ENCODE measurements at regions not wholly inside any gene's neighbourhood (a gene's known extent, or its start where the extent isn't known, plus 50 kb on each side); places are given as distances from the start of the nearest gene placed in this dataset.
"Not testable (repeated sequence)": the region's sequence is repeated elsewhere in the genome, so short reads cannot be mapped to it uniquely, and the experiment has no call there.

- no peaks in the 10 kb centered on the region for H3K9me3 ChIP-seq
- intact Hi-C loops (cut with DNase I; ENCODE audit: low total_unique reads), result no loop called here
- no peaks in the 10 kb centered on the region for H3K36me3 ChIP-seq
- 76 to 87% (median 80%) methylated on average over 5 of the region's 5 CpGs for WGBS, 5 donors
- no peak overlapping the region for H3K27ac ChIP-seq
- DNase-seq, result no peak
- H3K4me1 ChIP-seq, result peaks cover 0 to 5% (median 0%) of the 10 kb centered on the region in 4 donors
- TF ChIP-seq EP300 (IDR thresholded peaks at IDR 0.05), result no peak
- no peak for TF ChIP-seq POLR2AphosphoS5 (IDR thresholded peaks at IDR 0.05)
- TF ChIP-seq POLR2A (IDR thresholded peaks at IDR 0.05), result no peak
- TF ChIP-seq CTCF (IDR thresholded peaks at IDR 0.05), result no peak
- no peak overlapping the region for H3K4me3 ChIP-seq
- H3K27me3 ChIP-seq, result peaks cover 0 to 8% (median 0%) of the 10 kb centered on the region in 3 donors
Observed at GRCh38 chr15:62324382-62324781, 159.3 kb upstream of the C2CD4B start.

GRCh38 chr15:62325597-62325996, 160.5 kb upstream of the C2CD4B start:
- H3K36me3 ChIP-seq, result no peaks in the 10 kb centered on the region
- no peaks in the 10 kb centered on the region for H3K9me3 ChIP-seq
- DNase-seq, result no peak
- no peak overlapping the region for H3K27ac ChIP-seq
- peaks cover 0 to 8% (median 0%) of the 10 kb centered on the region in 3 donors for H3K27me3 ChIP-seq
- TF ChIP-seq POLR2AphosphoS5 (IDR thresholded peaks at IDR 0.05) (no peak), EP300 (IDR thresholded peaks at IDR 0.05) (no peak), POLR2A (IDR thresholded peaks at IDR 0.05) (no peak), CTCF (IDR thresholded peaks at IDR 0.05) (no peak)
- intact Hi-C loops (cut with DNase I; ENCODE audit: low total_unique reads), result no loop called here
- no peaks in the 10 kb centered on the region for H3K4me1 ChIP-seq
- H3K4me3 ChIP-seq, result no peak overlapping the region
- 74 to 83% (median 81%) methylated on average over 7 of the region's 7 CpGs for WGBS, 5 donors

- Histone ChIP-seq H3K4me1 (no peaks in the 10 kb centered on the region), H3K27ac (no peak overlapping the region)
- intact Hi-C loops (cut with DNase I; ENCODE audit: low total_unique reads), result no loop called here
Observed at GRCh38 chr15:62326460-62327011, 161.5 kb upstream of the C2CD4B start.

GRCh38 chr15:62327406-62327805, 162.3 kb upstream of the C2CD4B start:
- no peak overlapping the region for H3K4me3 ChIP-seq
- TF ChIP-seq CTCF (IDR thresholded peaks at IDR 0.05) (no peak), POLR2AphosphoS5 (IDR thresholded peaks at IDR 0.05) (no peak), EP300 (IDR thresholded peaks at IDR 0.05) (no peak), POLR2A (IDR thresholded peaks at IDR 0.05) (no peak)
- H3K9me3 ChIP-seq, result no peaks in the 10 kb centered on the region
- no peaks in the 10 kb centered on the region for H3K4me1 ChIP-seq
- WGBS, 5 donors, result 88 to 94% (median 90%) methylated on average over 5 of the region's 5 CpGs
- no peak for DNase-seq
- no peak overlapping the region for H3K27ac ChIP-seq
- intact Hi-C loops (cut with DNase I; ENCODE audit: low total_unique reads), result no loop called here
- peaks cover 0 to 8% (median 0%) of the 10 kb centered on the region in 3 donors for H3K27me3 ChIP-seq
- H3K36me3 ChIP-seq, result no peaks in the 10 kb centered on the region

More at GRCh38 chr15:62326460-62327011, 161.5 kb upstream of the C2CD4B start:
- Histone ChIP-seq H3K4me3 (no peak overlapping the region), H3K9me3 (no peaks in the 10 kb centered on the region), H3K36me3 (no peaks in the 10 kb centered on the region), H3K27me3 (peaks cover 0 to 8% (median 0%) of the 10 kb centered on the region in 3 donors)
- WGBS, 5 donors, result 48 to 74% (median 54%) methylated on average over 3 of the region's 3 CpGs
- no peak for TF ChIP-seq EP300 (IDR thresholded peaks at IDR 0.05)
- no peak for TF ChIP-seq POLR2A (IDR thresholded peaks at IDR 0.05)
- DNase-seq, result no peak

- H3K27ac ChIP-seq; H3K36me3 ChIP-seq; H3K4me1 ChIP-seq; H3K9me3 ChIP-seq; DNase-seq; H3K27me3 ChIP-seq; intact Hi-C loops (cut with DNase I; ENCODE audit: low total_unique reads); H3K4me3 ChIP-seq: not testable (repeated sequence)
- WGBS, 5 donors, result 95 to 100% (median 97%) methylated on average over 8 to 20 of the region's 29 CpGs
Observed at GRCh38 chr15:62332472-62332871, 167.4 kb upstream of the C2CD4B start.
